ENCODE measurements at regions not wholly inside any gene's neighbourhood (a gene's known extent, or its start where the extent isn't known, plus 50 kb on each side); places are given as distances from the start of the nearest gene placed in this dataset.

- Histone ChIP-seq H3K4me3 (ENCODE audit: low read depth, low read length) (no peak overlapping the region), H2AFZ (ENCODE audit: low read length, unreplicated experiment) (no peak overlapping the region), H3K4me1 (ENCODE audit: control insufficient read depth, insufficient read depth, low read length, unreplicated experiment) (no peaks in the 10 kb centered on the region), H3K27ac (ENCODE audit: low read depth, low read length) (no peak overlapping the region), H3K79me2 (ENCODE audit: control insufficient read depth, insufficient read depth, low read length, unreplicated experiment) (no peaks in the 10 kb centered on the region), H3K36me3 (ENCODE audit: insufficient read depth, low read length) (no peaks in the 10 kb centered on the region), H3K27me3 (ENCODE audit: insufficient read depth, low read length) (peaks cover 58% of the 10 kb centered on the region)
Observed at GRCh38 chr22:27084130-27084529, 426.7 kb downstream of the MIAT start.

- no peaks in the 10 kb centered on the region for H3K4me1 ChIP-seq (ENCODE audit: control insufficient read depth, insufficient read depth, low read length, unreplicated experiment)
- peaks cover 47% of the 10 kb centered on the region for H3K27me3 ChIP-seq (ENCODE audit: insufficient read depth, low read length)
- no peak overlapping the region for H3K4me3 ChIP-seq (ENCODE audit: low read depth, low read length)
- no peaks in the 10 kb centered on the region for H3K79me2 ChIP-seq (ENCODE audit: control insufficient read depth, insufficient read depth, low read length, unreplicated experiment)
- H2AFZ ChIP-seq (ENCODE audit: low read length, unreplicated experiment), result no peak overlapping the region
- no peaks in the 10 kb centered on the region for H3K36me3 ChIP-seq (ENCODE audit: insufficient read depth, low read length)
- no peak overlapping the region for H3K27ac ChIP-seq (ENCODE audit: low read depth, low read length)
Observed at GRCh38 chr22:27086080-27087044, 429.0 kb downstream of the MIAT start.

- Histone ChIP-seq H3K79me2 (ENCODE audit: control insufficient read depth, insufficient read depth, low read length, unreplicated experiment) (no peaks in the 10 kb centered on the region), H3K4me3 (ENCODE audit: low read depth, low read length) (no peak overlapping the region), H3K27me3 (ENCODE audit: insufficient read depth, low read length) (peaks cover 42% of the 10 kb centered on the region), H3K36me3 (ENCODE audit: insufficient read depth, low read length) (no peaks in the 10 kb centered on the region), H2AFZ (ENCODE audit: low read length, unreplicated experiment) (no peak overlapping the region), H3K4me1 (ENCODE audit: control insufficient read depth, insufficient read depth, low read length, unreplicated experiment) (no peaks in the 10 kb centered on the region), H3K27ac (ENCODE audit: low read depth, low read length) (no peak overlapping the region)
Observed at GRCh38 chr22:27087051-27087450, 429.7 kb downstream of the MIAT start.

GRCh38 chr22:27088026-27088425 lies 430.6 kb downstream of the MIAT start:
- Histone ChIP-seq H3K27me3 (ENCODE audit: insufficient read depth, low read length) (peaks cover 36% of the 10 kb centered on the region), H2AFZ (ENCODE audit: low read length, unreplicated experiment) (no peak overlapping the region)

GRCh38 chr22:27089264-27089663 lies 431.9 kb downstream of the MIAT start:
- no peaks in the 10 kb centered on the region for H3K36me3 ChIP-seq (ENCODE audit: insufficient read depth, low read length)
- H3K79me2 ChIP-seq (ENCODE audit: control insufficient read depth, insufficient read depth, low read length, unreplicated experiment), result no peaks in the 10 kb centered on the region
- no peak overlapping the region for H3K27ac ChIP-seq (ENCODE audit: low read depth, low read length)
- no peaks in the 10 kb centered on the region for H3K4me1 ChIP-seq (ENCODE audit: control insufficient read depth, insufficient read depth, low read length, unreplicated experiment)
- H3K27me3 ChIP-seq (ENCODE audit: insufficient read depth, low read length), result peaks cover 37% of the 10 kb centered on the region; the same call in 1 of the 2 replicates
- H3K4me3 ChIP-seq (ENCODE audit: low read depth, low read length), result no peak overlapping the region
- no peak overlapping the region for H2AFZ ChIP-seq (ENCODE audit: low read length, unreplicated experiment)

More at GRCh38 chr22:27088026-27088425, 430.6 kb downstream of the MIAT start:
- H3K27ac ChIP-seq (ENCODE audit: low read depth, low read length), result no peak overlapping the region
- H3K79me2 ChIP-seq (ENCODE audit: control insufficient read depth, insufficient read depth, low read length, unreplicated experiment), result no peaks in the 10 kb centered on the region
- no peaks in the 10 kb centered on the region for H3K4me1 ChIP-seq (ENCODE audit: control insufficient read depth, insufficient read depth, low read length, unreplicated experiment)
- no peaks in the 10 kb centered on the region for H3K36me3 ChIP-seq (ENCODE audit: insufficient read depth, low read length)
- H3K4me3 ChIP-seq (ENCODE audit: low read depth, low read length), result no peak overlapping the region

GRCh38 chr22:27090611-27091011 lies 433.2 kb downstream of the MIAT start:
- Histone ChIP-seq H3K27ac (ENCODE audit: low read depth, low read length) (no peak overlapping the region), H3K36me3 (ENCODE audit: insufficient read depth, low read length) (no peaks in the 10 kb centered on the region), H3K4me3 (ENCODE audit: low read depth, low read length) (no peak overlapping the region), H2AFZ (ENCODE audit: low read length, unreplicated experiment) (no peak overlapping the region), H3K79me2 (ENCODE audit: control insufficient read depth, insufficient read depth, low read length, unreplicated experiment) (no peaks in the 10 kb centered on the region), H3K4me1 (ENCODE audit: control insufficient read depth, insufficient read depth, low read length, unreplicated experiment) (no peaks in the 10 kb centered on the region), H3K27me3 (ENCODE audit: insufficient read depth, low read length) (peaks cover 32% of the 10 kb centered on the region; the same call in 1 of the 2 replicates)

- no peak overlapping the region for H3K27ac ChIP-seq (ENCODE audit: low read depth, low read length)
- peaks cover 12% of the 10 kb centered on the region; the same call in 1 of the 2 replicates for H3K27me3 ChIP-seq (ENCODE audit: insufficient read depth, low read length)
- no peaks in the 10 kb centered on the region for H3K79me2 ChIP-seq (ENCODE audit: control insufficient read depth, insufficient read depth, low read length, unreplicated experiment)
- no peak overlapping the region for H3K4me3 ChIP-seq (ENCODE audit: low read depth, low read length)
- no peak overlapping the region for H2AFZ ChIP-seq (ENCODE audit: low read length, unreplicated experiment)
- no peaks in the 10 kb centered on the region for H3K4me1 ChIP-seq (ENCODE audit: control insufficient read depth, insufficient read depth, low read length, unreplicated experiment)
- H3K36me3 ChIP-seq (ENCODE audit: insufficient read depth, low read length), result no peaks in the 10 kb centered on the region
Observed at GRCh38 chr22:27093422-27093821, 436.0 kb downstream of the MIAT start.

GRCh38 chr22:27094633-27095308 lies 437.4 kb downstream of the MIAT start:
- no peak overlapping the region for H2AFZ ChIP-seq (ENCODE audit: low read length, unreplicated experiment)
- H3K4me1 ChIP-seq (ENCODE audit: control insufficient read depth, insufficient read depth, low read length, unreplicated experiment), result no peaks in the 10 kb centered on the region
- H3K27me3 ChIP-seq (ENCODE audit: insufficient read depth, low read length), result peaks cover 12% of the 10 kb centered on the region; the same call in 1 of the 2 replicates
- H3K36me3 ChIP-seq (ENCODE audit: insufficient read depth, low read length), result no peaks in the 10 kb centered on the region
- H3K79me2 ChIP-seq (ENCODE audit: control insufficient read depth, insufficient read depth, low read length, unreplicated experiment), result no peaks in the 10 kb centered on the region
- no peak overlapping the region for H3K27ac ChIP-seq (ENCODE audit: low read depth, low read length)
- no peak overlapping the region for H3K4me3 ChIP-seq (ENCODE audit: low read depth, low read length)

- Histone ChIP-seq H3K36me3 (ENCODE audit: insufficient read depth, low read length) (no peaks in the 10 kb centered on the region), H3K27me3 (ENCODE audit: insufficient read depth, low read length) (peaks cover 23% of the 10 kb centered on the region), H2AFZ (ENCODE audit: low read length, unreplicated experiment) (no peak overlapping the region), H3K79me2 (ENCODE audit: control insufficient read depth, insufficient read depth, low read length, unreplicated experiment) (no peaks in the 10 kb centered on the region), H3K27ac (ENCODE audit: low read depth, low read length) (no peak overlapping the region), H3K4me1 (ENCODE audit: control insufficient read depth, insufficient read depth, low read length, unreplicated experiment) (peaks cover 5% of the 10 kb centered on the region), H3K4me3 (ENCODE audit: low read depth, low read length) (no peak overlapping the region)
Observed at GRCh38 chr22:27097506-27097905, 440.1 kb downstream of the MIAT start.

GRCh38 chr22:27097933-27098332 lies 440.5 kb downstream of the MIAT start:
- no peaks in the 10 kb centered on the region for H3K36me3 ChIP-seq (ENCODE audit: insufficient read depth, low read length)
- no peak overlapping the region for H3K4me3 ChIP-seq (ENCODE audit: low read depth, low read length)
- H3K4me1 ChIP-seq (ENCODE audit: control insufficient read depth, insufficient read depth, low read length, unreplicated experiment), result peaks cover 5% of the 10 kb centered on the region
- H3K27me3 ChIP-seq (ENCODE audit: insufficient read depth, low read length), result peaks cover 23% of the 10 kb centered on the region
- H3K79me2 ChIP-seq (ENCODE audit: control insufficient read depth, insufficient read depth, low read length, unreplicated experiment), result no peaks in the 10 kb centered on the region
- H2AFZ ChIP-seq (ENCODE audit: low read length, unreplicated experiment), result no peak overlapping the region
- H3K27ac ChIP-seq (ENCODE audit: low read depth, low read length), result no peak overlapping the region
